ENCODE measurements at regions not wholly inside any gene's neighbourhood (a gene's known extent, or its start where the extent isn't known, plus 50 kb on each side); places are given as distances from the start of the nearest gene placed in this dataset.

DNA sequence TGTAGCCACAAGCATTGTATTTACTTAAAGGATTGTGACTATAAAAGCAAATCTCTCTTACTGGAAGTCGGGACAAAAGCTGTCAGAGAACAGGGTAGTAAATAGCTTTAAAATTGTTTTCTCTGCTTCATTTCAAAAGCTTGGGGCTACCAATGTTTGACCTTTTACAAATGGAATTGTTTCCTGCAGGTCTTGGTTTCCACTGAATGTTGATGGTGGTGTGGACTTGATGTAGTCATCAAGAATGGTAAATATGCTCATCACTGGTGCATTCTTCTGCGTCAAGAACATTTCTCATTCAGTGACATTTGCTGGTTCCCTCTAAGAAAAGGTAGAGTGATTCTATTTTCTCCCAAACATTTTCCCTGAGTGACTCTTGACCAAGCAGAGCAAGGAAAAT lies 435.4 kb upstream of the KHDRBS2 start:
- no peak for TF ChIP-seq CTCF (IDR thresholded peaks at IDR 0.05; ENCODE audit: control insufficient read depth, extremely low read depth, insufficient read depth)
- no peak overlapping the region for H3K4me3 ChIP-seq (ENCODE audit: low read depth, low read length)
- no peak for DNase-seq (ENCODE audit: low read depth)

GRCh38 chr6:62716719-62717118 lies 430.7 kb upstream of the KHDRBS2 start:
- H3K4me3 ChIP-seq (ENCODE audit: low read depth, low read length) = no peak overlapping the region
- no peak for TF ChIP-seq CTCF (IDR thresholded peaks at IDR 0.05; ENCODE audit: control insufficient read depth, extremely low read depth, insufficient read depth)
- no peak for DNase-seq (ENCODE audit: low read depth)

- DNase-seq (ENCODE audit: low read depth) = no peak
- no peak for TF ChIP-seq CTCF (IDR thresholded peaks at IDR 0.05; ENCODE audit: control insufficient read depth, extremely low read depth, insufficient read depth)
- no peak overlapping the region for H3K4me3 ChIP-seq (ENCODE audit: low read depth, low read length)
Measured at GRCh38 chr6:62714112-62714511, 428.1 kb upstream of the KHDRBS2 start.

DNA sequence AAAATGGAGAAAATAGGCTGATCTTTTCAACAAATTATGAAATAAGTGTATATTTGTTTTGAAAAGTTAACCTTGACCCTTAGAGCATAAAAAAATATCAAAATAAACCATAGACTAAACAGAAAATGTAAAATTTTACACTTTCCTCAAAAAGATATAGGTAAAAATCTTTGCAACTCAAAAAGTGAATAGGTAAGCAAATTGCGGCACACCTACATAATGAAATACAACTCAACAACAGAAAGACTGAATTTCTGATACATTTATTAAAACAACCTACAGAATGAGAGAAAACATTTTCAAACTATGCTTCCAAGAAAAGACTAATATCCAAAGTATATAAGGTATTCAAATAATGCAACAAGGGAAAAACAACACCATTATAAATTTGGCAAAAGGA lies 425.7 kb upstream of the KHDRBS2 start:
- no peak for TF ChIP-seq CTCF (IDR thresholded peaks at IDR 0.05; ENCODE audit: control insufficient read depth, extremely low read depth, insufficient read depth)
- no peak overlapping the region for H3K4me3 ChIP-seq (ENCODE audit: low read depth, low read length)
- no peak for DNase-seq (ENCODE audit: low read depth)

DNA sequence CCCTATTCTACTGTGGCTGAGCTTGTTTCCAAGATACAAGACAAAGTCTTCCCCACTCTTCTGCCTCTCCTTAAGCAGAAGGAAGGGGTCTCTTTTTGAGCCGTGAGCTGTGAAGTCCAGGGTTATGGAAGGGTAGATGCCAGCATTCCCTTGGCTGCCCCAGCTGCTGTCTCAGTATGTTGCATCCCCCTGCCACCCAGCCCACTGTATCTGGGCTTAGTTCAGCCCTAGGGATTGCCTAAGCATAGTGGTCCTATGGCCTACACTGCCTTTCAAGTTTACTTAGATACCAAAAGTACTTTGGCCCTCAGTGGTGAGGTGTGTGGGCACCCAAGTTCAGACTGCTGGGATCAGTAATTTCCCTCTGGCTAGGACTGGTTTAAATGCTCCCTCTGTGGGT lies 421.9 kb upstream of the KHDRBS2 start:
- DNase-seq (ENCODE audit: low read depth) = no peak
- no peak overlapping the region for H3K4me3 ChIP-seq (ENCODE audit: low read depth, low read length)
- TF ChIP-seq CTCF (IDR thresholded peaks at IDR 0.05; ENCODE audit: control insufficient read depth, extremely low read depth, insufficient read depth) = no peak

GRCh38 chr6:62707156-62707555 lies 421.1 kb upstream of the KHDRBS2 start:
- TF ChIP-seq CTCF (IDR thresholded peaks at IDR 0.05; ENCODE audit: control insufficient read depth, extremely low read depth, insufficient read depth) = no peak
- H3K4me3 ChIP-seq (ENCODE audit: low read depth, low read length) = no peak overlapping the region
- DNase-seq (ENCODE audit: low read depth) = no peak

DNA sequence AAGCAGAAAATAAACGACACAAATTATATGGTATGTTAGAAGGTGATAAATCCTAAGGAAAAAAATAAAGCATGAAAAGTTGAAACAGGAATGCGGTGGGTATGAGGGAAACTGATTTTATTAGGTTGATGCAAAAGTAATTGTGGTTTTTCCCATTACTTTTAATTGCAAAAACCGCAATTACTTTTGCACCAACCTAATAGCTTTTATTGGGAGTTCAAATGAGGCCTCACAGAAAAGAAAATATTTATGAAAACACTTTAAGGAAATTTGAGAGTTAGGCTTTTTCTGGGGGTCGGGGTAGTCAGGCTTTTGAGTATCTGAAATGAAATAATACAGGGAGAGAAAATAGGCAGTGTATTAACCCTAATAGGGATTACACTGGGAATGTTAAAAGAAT lies 397.0 kb upstream of the KHDRBS2 start:
- H3K4me3 ChIP-seq (ENCODE audit: low read depth, low read length) = no peak overlapping the region
- no peak for TF ChIP-seq CTCF (IDR thresholded peaks at IDR 0.05; ENCODE audit: control insufficient read depth, extremely low read depth, insufficient read depth)
- DNase-seq (ENCODE audit: low read depth) = no peak
